HG03378 (cell line): ENCODE measurements at regions not wholly inside any gene's neighbourhood (a gene's known extent, or its start where the extent isn't known, plus 50 kb on each side); places are given as distances from the start of the nearest gene placed in this dataset.
"Not testable (repeated sequence)": the region's sequence is repeated elsewhere in the genome, so short reads cannot be mapped to it uniquely, and the experiment has no call there.

Experiments
- ATAC-seq: cut with Tn5 transposase; IDR thresholded peaks from one replicate; pipeline ENCODE4 v1.9.1; 2021; ENCODE audit warnings: mild to moderate bottlenecking, moderate library complexity; ENCODE audit not compliant: unreplicated experiment

GRCh38 chr3:30538791-30539190 is 67.6 kb upstream of the TGFBR2 start:
- ATAC-seq = no peak

- ATAC-seq = no peak
Observed at GRCh38 chr3:30539206-30539605, 67.2 kb upstream of the TGFBR2 start.

- ATAC-seq = no peak
Observed at GRCh38 chr3:30539772-30540171, 66.6 kb upstream of the TGFBR2 start.

GRCh38 chr3:30541156-30541555 is 65.2 kb upstream of the TGFBR2 start:
- not testable (repeated sequence) for ATAC-seq

GRCh38 chr3:30542897-30543296 is 63.5 kb upstream of the TGFBR2 start:
- ATAC-seq = no peak

GRCh38 chr3:30544812-30545211 is 61.6 kb upstream of the TGFBR2 start:
- ATAC-seq = no peak

- no peak for ATAC-seq
Observed at GRCh38 chr3:30546934-30547333, 59.5 kb upstream of the TGFBR2 start.

- no peak for ATAC-seq
Observed at GRCh38 chr3:30547716-30548115, 58.7 kb upstream of the TGFBR2 start.

- no peak for ATAC-seq
Observed at GRCh38 chr3:30548600-30548999, 57.8 kb upstream of the TGFBR2 start.

GRCh38 chr3:30549600-30549999 is 56.8 kb upstream of the TGFBR2 start:
- ATAC-seq = no peak

- no peak for ATAC-seq
Observed at GRCh38 chr3:30550246-30550645, 56.2 kb upstream of the TGFBR2 start.

GRCh38 chr3:30551266-30551665 is 55.1 kb upstream of the TGFBR2 start:
- no peak for ATAC-seq

- no peak for ATAC-seq
Observed at GRCh38 chr3:30551927-30552326, 54.5 kb upstream of the TGFBR2 start.

GRCh38 chr3:30553641-30554316 is 52.6 kb upstream of the TGFBR2 start:
- no peak for ATAC-seq

GRCh38 chr3:30554317-30554690 is 52.1 kb upstream of the TGFBR2 start:
- ATAC-seq = no peak

GRCh38 chr3:30555968-30556367 is 50.4 kb upstream of the TGFBR2 start:
- ATAC-seq = no peak
